Common myeloid progenitor, CD34-positive (primary cell): ENCODE measurements at regions not wholly inside any gene's neighbourhood (a gene's known extent, or its start where the extent isn't known, plus 50 kb on each side); places are given as distances from the start of the nearest gene placed in this dataset.
"Not testable (repeated sequence)": the region's sequence is repeated elsewhere in the genome, so short reads cannot be mapped to it uniquely, and the experiment has no call there.

ENCODE experiments used
- CTCF ChIA-PET: fragments of 350-600 bp; sonication (Branson Sonifier 250); formaldehyde crosslinking; loops from one replicate; lab custom pipeline; 2021; ENCODE audit warnings: antibody characterized with exemption; lab: Charles Lee
- POLR2A ChIA-PET: fragments of 350-600 bp; sonication (Branson Sonifier 250); formaldehyde crosslinking; loops from one replicate; lab custom pipeline; 2021; ENCODE audit warnings: antibody characterized with exemption; lab: Charles Lee
- DNase-seq, 3 donors: peaks; one replicate each; pipeline versions ENCODE4 v3.0.0 to v3.0.0-alpha.2; 2013
- H3K27ac ChIP-seq, 2 experiments: 1 replicate in 1 of 2; 2 replicates in 1 of 2; pipeline ENCODE4 v1.7.0; 2013; ENCODE audit warnings: inconsistent platforms in 2 of 2, low read length in 2 of 2, mild to moderate bottlenecking in 2 of 2, low read depth in 1 of 2, moderate library complexity in 1 of 2; ENCODE audit not compliant: severe bottlenecking in 2 of 2, insufficient read depth in 1 of 2, poor library complexity in 1 of 2
- H3K27me3 ChIP-seq, 5 experiments: replicated peaks in 2 of 5; 1 replicate in 3 of 5; 2 replicates in 2 of 5; pipeline versions ENCODE4 v1.6.1 to v1.7.0; 2013; ENCODE audit warnings: low read length in 4 of 5, mild to moderate bottlenecking in 2 of 5, moderate library complexity in 2 of 5, inconsistent platforms in 1 of 5; ENCODE audit not compliant: insufficient read depth in 5 of 5, control insufficient read depth in 4 of 5
- H3K36me3 ChIP-seq, 4 experiments: 1 replicate in 2 of 4; 2 replicates in 2 of 4; pipeline versions ENCODE4 v1.6.1 to v1.7.0; 2013; ENCODE audit warnings: low read length in 3 of 4, control low read depth in 1 of 4, mild to moderate bottlenecking in 1 of 4; ENCODE audit not compliant: control insufficient read depth in 4 of 4, insufficient read depth in 4 of 4
- H3K4me1 ChIP-seq, 4 experiments: 1 replicate in 3 of 4; 2 replicates in 1 of 4; pipeline versions ENCODE4 v1.6.1 to v1.7.1; 2013; ENCODE audit warnings: low read length in 3 of 4, mild to moderate bottlenecking in 3 of 4, control low read depth in 1 of 4, inconsistent platforms in 1 of 4, moderate library complexity in 1 of 4; ENCODE audit not compliant: control insufficient read depth in 4 of 4, insufficient read depth in 4 of 4; ENCODE audit errors: control extremely low read depth in 1 of 4
- H3K4me3 ChIP-seq, 7 experiments: 1 replicate in 4 of 7; 2 replicates in 3 of 7; pipeline versions ENCODE4 v1.5.1 to v1.7.0; 2013; ENCODE audit warnings: mild to moderate bottlenecking in 7 of 7, low read length in 6 of 7, moderate library complexity in 6 of 7, inconsistent platforms in 2 of 7, low read depth in 2 of 7, control low read depth in 1 of 7; ENCODE audit not compliant: insufficient read depth in 4 of 7, control insufficient read depth in 1 of 7; ENCODE audit errors: extremely low read depth in 1 of 7
- H3K9me3 ChIP-seq, 5 experiments: 1 replicate in 4 of 5; 2 replicates in 1 of 5; pipeline versions ENCODE4 v1.6.1 to v1.7.1; 2013; ENCODE audit warnings: low read length in 4 of 5, mild to moderate bottlenecking in 2 of 5, inconsistent platforms in 1 of 5, low read depth in 1 of 5, moderate library complexity in 1 of 5; ENCODE audit not compliant: control insufficient read depth in 4 of 5, insufficient read depth in 2 of 5; ENCODE audit errors: control extremely low read depth in 1 of 5
- WGBS: methylation state at CpG from one replicate; pipeline ENCODE4 v1.1.5; 2013; ENCODE audit not compliant: insufficient coverage; 5-methylcytosine and 5-hydroxymethylcytosine counted together

DNA sequence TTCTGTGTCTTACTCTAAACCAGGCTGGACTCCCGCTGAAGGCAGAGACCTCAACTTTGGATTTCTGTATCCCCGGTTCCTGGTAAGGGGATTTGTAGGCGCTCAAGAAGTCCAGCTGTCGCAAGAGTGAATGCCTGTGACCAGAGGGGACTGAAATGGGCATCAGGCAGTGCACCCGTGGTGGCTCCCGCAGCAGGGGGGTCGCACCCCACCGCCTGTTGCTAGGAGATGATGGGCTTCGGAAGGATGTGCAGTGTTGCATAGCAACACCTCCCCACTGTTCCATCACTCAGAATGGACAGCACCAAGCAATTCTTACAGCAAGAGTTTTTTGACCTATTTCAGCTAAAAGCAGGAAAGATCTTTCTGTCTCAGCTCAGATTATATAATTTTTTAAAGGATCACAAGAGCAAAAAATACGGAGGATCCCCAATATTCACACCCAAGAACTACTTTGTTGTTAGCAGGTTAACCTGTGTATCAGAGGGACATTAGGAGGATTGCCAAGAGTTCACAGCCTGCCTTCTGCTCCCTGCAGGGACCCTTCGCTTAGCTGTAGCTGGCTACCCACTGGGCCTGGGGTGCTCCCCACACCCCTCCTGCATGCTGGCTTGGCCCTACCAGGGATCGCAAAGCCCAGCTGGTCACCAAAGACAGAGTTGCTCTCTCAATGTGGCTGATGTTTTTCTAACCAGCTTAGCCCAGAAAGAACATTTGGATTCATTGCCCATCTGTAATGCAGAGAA lies 63.8 kb downstream of the SOWAHC start:
- H3K27me3 ChIP-seq, result peaks cover 0 to 10% (median 0%) of the 10 kb centered on the region in 5 experiments
- ChIA-PET POLR2A (no interaction called here), CTCF (no interaction called here)
- no peaks in the 10 kb centered on the region for H3K36me3 ChIP-seq
- H3K27ac ChIP-seq, result no peak overlapping the region
- no peak for DNase-seq
- H3K4me1 ChIP-seq, result peaks cover 0 to 3% (median 0%) of the 10 kb centered on the region in 4 experiments
- WGBS, result 94% methylated on average over 11 of the region's 12 CpGs
- H3K4me3 ChIP-seq, result no peak overlapping the region
- no peaks in the 10 kb centered on the region for H3K9me3 ChIP-seq

DNA sequence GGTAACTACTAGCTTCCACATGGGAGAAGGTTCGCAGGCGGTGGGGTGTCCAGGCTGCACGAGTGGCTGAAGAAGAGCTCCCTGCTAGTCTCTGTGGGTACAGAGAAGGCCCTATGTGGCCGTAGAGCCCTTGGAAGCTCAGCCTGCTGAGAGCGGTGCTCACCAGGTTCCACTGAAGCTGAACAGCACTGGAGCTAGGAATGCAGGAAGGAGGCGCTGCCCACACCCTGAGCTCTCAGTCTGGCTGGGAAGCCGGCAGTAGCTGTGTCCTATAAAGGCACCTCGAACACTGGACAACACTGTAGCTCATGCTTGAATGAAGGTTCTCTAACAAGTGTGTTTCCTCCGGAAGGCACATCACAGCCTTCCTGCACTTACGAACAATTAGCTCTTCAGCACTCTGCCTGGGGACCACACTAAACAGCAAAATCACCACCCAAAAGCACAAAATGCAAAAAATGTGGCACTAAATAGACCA lies 64.6 kb downstream of the SOWAHC start:
- WGBS, result 95% methylated on average over 3 of the region's 10 CpGs
- H3K4me1 ChIP-seq, POLR2A ChIA-PET: not testable (repeated sequence)

DNA sequence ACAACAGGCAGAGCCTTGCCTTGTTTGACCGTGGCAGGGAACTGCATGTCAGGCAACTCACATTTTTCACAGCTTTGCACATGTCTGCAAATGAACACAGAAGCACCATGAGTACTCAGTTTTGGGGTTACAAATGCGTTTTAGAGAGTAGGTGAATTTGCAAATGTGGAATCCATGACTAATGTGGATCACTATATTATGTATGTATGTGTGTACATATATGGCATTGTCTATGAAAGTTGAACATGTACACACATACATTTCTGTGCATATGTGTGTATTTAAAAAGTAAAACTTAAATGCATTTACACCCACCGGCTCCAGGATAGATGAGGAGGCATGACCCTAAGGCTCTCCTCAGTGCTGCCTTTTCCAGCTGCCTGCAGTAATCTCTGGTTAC lies 65.1 kb downstream of the SOWAHC start:
- WGBS, result 95% methylated on average over 2 of the region's 3 CpGs
- POLR2A ChIA-PET, result no interaction called here
- CTCF ChIA-PET, result no interaction called here

More for the DNA sequence above, 64.6 kb downstream of the SOWAHC start:
- H3K9me3 ChIP-seq, H3K27ac ChIP-seq, H3K27me3 ChIP-seq, H3K4me3 ChIP-seq, DNase-seq, CTCF ChIA-PET, H3K36me3 ChIP-seq: not testable (repeated sequence)

DNA sequence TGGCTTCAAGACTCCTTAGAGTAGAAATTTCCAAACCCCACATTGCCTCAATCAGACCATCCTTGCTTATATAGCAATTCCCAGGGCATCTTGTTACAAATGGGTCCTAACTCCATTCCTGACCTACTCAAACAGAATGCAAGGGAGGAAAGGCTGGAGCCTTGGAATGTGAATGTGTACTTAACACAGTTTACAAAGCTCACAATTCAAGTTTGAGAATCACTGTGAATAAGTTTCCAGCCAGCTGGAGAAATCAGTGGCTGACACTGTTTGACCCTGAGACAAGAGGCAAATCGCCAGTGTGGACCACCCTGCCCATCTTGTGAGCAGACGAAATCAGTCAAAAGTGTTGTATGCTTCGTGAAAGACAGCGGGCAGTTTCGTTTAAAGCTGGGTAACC lies 65.5 kb downstream of the SOWAHC start:
- DNase-seq, result no peak
- ChIA-PET POLR2A (no interaction called here), CTCF (no interaction called here)
- 100% methylated on average over 1 of the region's 5 CpGs for WGBS
- H3K36me3 ChIP-seq, result no peaks in the 10 kb centered on the region
- peaks cover 0 to 10% (median 0%) of the 10 kb centered on the region in 5 experiments for H3K27me3 ChIP-seq
- H3K27ac ChIP-seq, result no peak overlapping the region
- H3K9me3 ChIP-seq, result no peaks in the 10 kb centered on the region
- H3K4me1 ChIP-seq, result peaks cover 0 to 3% (median 0%) of the 10 kb centered on the region in 4 experiments
- H3K4me3 ChIP-seq, result no peak overlapping the region

More for the DNA sequence above, 65.1 kb downstream of the SOWAHC start:
- Histone ChIP-seq H3K9me3 (no peaks in the 10 kb centered on the region), H3K27me3 (peaks cover 0 to 10% (median 0%) of the 10 kb centered on the region in 5 experiments), H3K36me3 (no peaks in the 10 kb centered on the region), H3K4me3 (no peak overlapping the region), H3K4me1 (peaks cover 0 to 3% (median 0%) of the 10 kb centered on the region in 4 experiments), H3K27ac (no peak overlapping the region)
- no peak for DNase-seq

DNA sequence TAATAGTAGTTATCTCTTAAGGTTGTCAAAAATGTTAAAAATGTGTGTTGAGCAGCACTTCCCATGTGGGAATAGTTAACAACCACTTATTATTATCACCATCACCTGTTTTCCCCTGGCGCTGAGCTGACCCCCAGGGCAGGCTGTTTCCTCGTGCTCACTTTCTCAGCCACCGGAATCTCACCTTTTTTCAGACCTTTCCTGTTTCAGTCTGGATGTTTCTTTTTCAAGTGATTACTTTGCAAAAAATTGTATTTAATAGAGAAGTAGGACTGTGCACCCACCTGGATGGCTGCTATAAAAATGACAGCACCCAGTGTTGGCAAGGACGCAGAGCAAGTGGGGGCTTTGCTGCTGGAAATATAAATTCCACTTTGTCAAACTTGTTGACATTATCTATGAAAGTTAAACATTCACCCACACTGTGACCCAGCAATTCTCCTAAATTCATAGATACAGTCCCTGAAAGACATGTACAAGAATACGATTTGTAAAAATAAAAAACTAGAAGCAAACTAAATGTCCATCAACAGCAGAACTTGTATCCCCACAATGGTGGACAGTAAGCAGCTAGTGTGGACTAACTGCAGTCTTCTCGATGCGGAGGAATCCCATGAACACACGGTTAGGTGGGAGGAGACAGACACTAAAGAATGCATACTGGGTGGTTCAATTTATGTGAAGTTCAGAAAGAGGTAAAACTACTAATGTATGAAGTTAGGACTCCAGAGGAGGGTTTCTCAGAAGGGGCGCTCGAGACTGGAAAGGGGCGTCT lies 66.5 kb downstream of the SOWAHC start:
- H3K36me3 ChIP-seq, result no peaks in the 10 kb centered on the region
- ChIA-PET POLR2A (no interaction called here), CTCF (no interaction called here)
- no peaks in the 10 kb centered on the region for H3K9me3 ChIP-seq
- 100% methylated on average over 4 of the region's 11 CpGs for WGBS
- H3K4me3 ChIP-seq, result no peak overlapping the region
- DNase-seq, result no peak
- no peak overlapping the region for H3K27ac ChIP-seq
- H3K27me3 ChIP-seq, result peaks cover 0 to 10% (median 0%) of the 10 kb centered on the region in 5 experiments
- peaks cover 0 to 3% (median 0%) of the 10 kb centered on the region in 4 experiments for H3K4me1 ChIP-seq

DNA sequence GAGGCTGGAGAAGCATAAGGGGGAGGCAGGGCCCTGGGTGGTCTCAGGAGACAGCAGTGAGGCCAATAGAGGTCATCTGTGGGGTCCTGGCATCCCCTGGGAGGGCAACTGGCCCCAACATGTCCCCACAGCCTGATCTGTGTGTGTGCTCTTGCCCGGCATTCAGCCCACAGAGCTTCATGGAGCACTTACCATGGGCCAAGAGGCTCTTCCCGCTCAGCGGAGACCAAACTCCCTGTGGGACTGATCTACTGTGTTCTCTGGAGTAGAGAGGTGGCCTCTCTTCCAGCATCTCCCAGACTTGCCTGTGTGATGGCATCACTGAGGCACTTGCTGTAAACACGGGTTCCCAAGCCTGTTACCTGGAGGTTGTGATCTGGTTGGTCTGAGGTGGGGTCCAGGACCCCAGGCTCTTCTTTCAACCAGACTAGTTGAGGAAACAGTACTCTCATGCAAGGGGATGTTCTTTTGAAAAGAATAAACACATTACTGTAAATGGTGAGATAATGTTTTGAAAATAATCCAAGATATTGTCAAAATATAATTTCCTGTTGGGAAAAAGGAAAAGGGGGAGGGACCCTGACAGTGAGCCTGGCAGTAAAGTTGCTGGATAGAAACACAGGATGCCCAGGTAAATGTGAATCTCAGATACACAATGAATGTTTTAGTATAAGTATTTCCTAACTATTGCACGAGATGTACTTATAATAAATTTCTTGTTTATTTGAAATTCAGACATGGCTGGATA lies 67.6 kb downstream of the SOWAHC start:
- H3K4me3 ChIP-seq, result no peak overlapping the region
- WGBS, result 93% methylated on average over 4 of the region's 5 CpGs
- H3K9me3 ChIP-seq, result no peaks in the 10 kb centered on the region
- no peak for DNase-seq
- H3K27me3 ChIP-seq, result peaks cover 0 to 7% (median 0%) of the 10 kb centered on the region in 5 experiments
- ChIA-PET POLR2A (no interaction called here), CTCF (no interaction called here)
- H3K4me1 ChIP-seq, result peaks cover 0 to 3% (median 0%) of the 10 kb centered on the region in 4 experiments
- no peak overlapping the region for H3K27ac ChIP-seq
- no peaks in the 10 kb centered on the region for H3K36me3 ChIP-seq
